ENCODE measurements at regions not wholly inside any gene's neighbourhood (a gene's known extent, or its start where the extent isn't known, plus 50 kb on each side); places are given as distances from the start of the nearest gene placed in this dataset.

DNA sequence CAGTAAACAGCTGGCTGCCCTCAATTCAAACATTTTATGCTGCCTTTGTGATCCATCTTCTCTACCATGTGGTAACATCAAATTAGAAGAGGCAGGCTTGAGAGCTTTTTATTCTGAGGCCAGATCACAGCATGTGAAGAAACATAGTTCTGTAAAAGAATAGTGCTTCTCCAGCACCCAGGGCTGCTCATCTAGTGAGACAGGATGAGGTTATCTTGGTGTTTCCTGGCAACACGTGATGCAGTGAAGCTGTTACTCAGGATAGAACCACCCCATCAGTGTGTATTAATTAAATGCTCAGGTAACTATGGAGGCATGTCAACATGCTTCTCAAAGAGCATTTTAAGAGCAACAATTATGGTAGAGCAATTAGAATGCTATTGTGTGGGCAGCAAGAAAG lies 400.5 kb upstream of the ACO1 start:
- H3K4me1 ChIP-seq (ENCODE audit: control insufficient read depth in 1 of 2, insufficient read depth in 2 of 2, low read length in 2 of 2), result no peaks in the 10 kb centered on the region
- H3K4ac ChIP-seq (ENCODE audit: low read depth, low read length), result no peak overlapping the region
- H3K79me2 ChIP-seq (ENCODE audit: control insufficient read depth, insufficient read depth, low read length, poor library complexity), result no peaks in the 10 kb centered on the region
- H3K23ac ChIP-seq (ENCODE audit: low read length), result no peak overlapping the region
- no peaks in the 10 kb centered on the region for H3K27me3 ChIP-seq (ENCODE audit: insufficient read depth, low read length)
- H3K79me1 ChIP-seq (ENCODE audit: low read length), result no peaks in the 10 kb centered on the region
- no peak overlapping the region for H3K9ac ChIP-seq (ENCODE audit: low read length)
- no peak overlapping the region for H2BK120ac ChIP-seq (ENCODE audit: insufficient read depth, low read length, poor library complexity)
- no peak overlapping the region for H3K18ac ChIP-seq (ENCODE audit: low read length)
- H2AK5ac ChIP-seq (ENCODE audit: low read length), result no peak overlapping the region
- WGBS (ENCODE audit: extremely low coverage, insufficient coverage, insufficient read length), result no CpG with 5 or more reads among the region's 1 CpG
- DNase-seq, result no peak
- H3K14ac ChIP-seq (ENCODE audit: low read length), result no peak overlapping the region
- no peak overlapping the region for H3K4me2 ChIP-seq (ENCODE audit: low read length)
- H4K8ac ChIP-seq (ENCODE audit: low read depth, low read length), result no peak overlapping the region
- no peaks in the 10 kb centered on the region for H3K36me3 ChIP-seq (ENCODE audit: control insufficient read depth in 1 of 2, insufficient read depth in 2 of 2, low read length in 2 of 2)
- H4K91ac ChIP-seq (ENCODE audit: low read depth, low read length), result no peak overlapping the region
- no peak overlapping the region for H2BK5ac ChIP-seq (ENCODE audit: low read depth, low read length, poor library complexity)
- peaks cover 5% of the 10 kb centered on the region for H3K9me3 ChIP-seq (ENCODE audit: insufficient read depth, low read depth, low read length)
- no peak overlapping the region for H3K27ac ChIP-seq (ENCODE audit: low read depth, low read length)
- no peak overlapping the region for H3K4me3 ChIP-seq (ENCODE audit: low read depth, low read length)
- H4K12ac ChIP-seq (ENCODE audit: low read depth, low read length), result no peak overlapping the region
- H2BK12ac ChIP-seq (ENCODE audit: low read length), result no peak overlapping the region
- no peak overlapping the region for H2AFZ ChIP-seq (ENCODE audit: insufficient read depth, low read length, poor library complexity)

DNA sequence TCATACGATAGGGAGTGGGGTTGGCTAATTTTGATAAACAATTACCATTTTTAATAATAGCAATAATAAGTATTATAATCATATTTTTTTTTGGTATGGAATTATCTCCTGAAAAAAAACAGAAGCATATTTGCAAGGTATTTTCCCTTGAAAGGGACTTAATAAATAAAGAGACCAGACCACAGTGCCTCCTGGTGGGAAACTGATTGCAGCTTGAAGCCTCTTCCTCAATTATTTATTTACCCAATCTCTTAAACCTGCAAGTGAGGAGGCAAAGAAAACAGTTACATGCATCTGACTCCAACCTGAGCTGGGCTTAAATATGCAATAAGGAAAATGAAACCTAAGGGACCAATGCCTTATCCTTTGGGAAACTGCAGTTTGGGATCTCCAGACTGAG lies 388.1 kb upstream of the ACO1 start:
- H3K9me3 ChIP-seq (ENCODE audit: insufficient read depth, low read depth, low read length), result no peaks in the 10 kb centered on the region
- no peak overlapping the region for H3K4me3 ChIP-seq (ENCODE audit: low read depth, low read length)
- H4K12ac ChIP-seq (ENCODE audit: low read depth, low read length), result no peak overlapping the region
- no peak overlapping the region for H2AK5ac ChIP-seq (ENCODE audit: low read length)
- no peak overlapping the region for H3K27ac ChIP-seq (ENCODE audit: low read depth, low read length)
- no peaks in the 10 kb centered on the region for H3K27me3 ChIP-seq (ENCODE audit: insufficient read depth, low read length)
- WGBS (ENCODE audit: extremely low coverage, insufficient coverage, insufficient read length), result no CpG with 5 or more reads among the region's 1 CpG
- no peaks in the 10 kb centered on the region for H3K36me3 ChIP-seq (ENCODE audit: control insufficient read depth in 1 of 2, insufficient read depth in 2 of 2, low read length in 2 of 2)
- no peaks in the 10 kb centered on the region for H3K4me1 ChIP-seq (ENCODE audit: control insufficient read depth in 1 of 2, insufficient read depth in 2 of 2, low read length in 2 of 2)
- H4K91ac ChIP-seq (ENCODE audit: low read depth, low read length), result no peak overlapping the region
- H2AFZ ChIP-seq (ENCODE audit: insufficient read depth, low read length, poor library complexity), result no peak overlapping the region
- H3K9ac ChIP-seq (ENCODE audit: low read length), result no peak overlapping the region
- H2BK5ac ChIP-seq (ENCODE audit: low read depth, low read length, poor library complexity), result no peak overlapping the region
- H4K8ac ChIP-seq (ENCODE audit: low read depth, low read length), result no peak overlapping the region
- no peak overlapping the region for H2BK120ac ChIP-seq (ENCODE audit: insufficient read depth, low read length, poor library complexity)
- no peak for DNase-seq
- no peak overlapping the region for H3K18ac ChIP-seq (ENCODE audit: low read length)
- no peak overlapping the region for H3K23ac ChIP-seq (ENCODE audit: low read length)
- H3K79me1 ChIP-seq (ENCODE audit: low read length), result no peaks in the 10 kb centered on the region
- no peak overlapping the region for H3K4me2 ChIP-seq (ENCODE audit: low read length)
- H3K4ac ChIP-seq (ENCODE audit: low read depth, low read length), result no peak overlapping the region
- no peaks in the 10 kb centered on the region for H3K79me2 ChIP-seq (ENCODE audit: control insufficient read depth, insufficient read depth, low read length, poor library complexity)
- no peak overlapping the region for H2BK12ac ChIP-seq (ENCODE audit: low read length)
- no peak overlapping the region for H3K14ac ChIP-seq (ENCODE audit: low read length)

DNA sequence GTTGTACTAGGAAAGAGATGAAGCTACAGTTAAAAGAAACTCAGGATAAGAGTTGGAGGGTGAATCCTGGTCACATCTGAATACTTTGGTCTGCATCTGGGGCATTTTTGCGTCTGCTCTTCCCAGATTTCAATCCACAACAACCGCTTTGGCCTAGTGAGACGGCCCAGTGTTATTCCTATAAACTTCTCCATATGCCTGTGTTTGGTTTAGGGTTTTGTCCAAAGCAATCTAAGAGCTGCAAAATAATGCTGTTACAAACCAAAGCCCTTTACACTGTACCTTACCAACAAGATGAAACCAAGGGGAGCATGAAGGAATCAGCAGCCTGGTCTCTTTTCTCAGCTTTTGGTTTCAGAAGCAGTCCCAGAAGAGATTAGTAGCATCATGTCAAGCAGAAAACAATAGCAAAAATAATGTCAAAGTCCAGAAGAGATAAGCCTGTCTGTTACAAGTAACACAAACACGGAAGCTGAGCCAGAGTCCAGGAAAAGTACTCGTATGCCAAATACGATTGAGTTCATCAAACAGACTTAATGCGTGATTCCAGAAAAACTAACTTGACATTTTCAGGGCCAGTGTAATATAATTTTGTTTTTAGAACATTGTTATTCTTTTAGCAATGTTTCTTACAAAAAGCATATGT lies 379.9 kb upstream of the ACO1 start:
- no CpG with 5 or more reads among the region's 7 CpGs for WGBS (ENCODE audit: extremely low coverage, insufficient coverage, insufficient read length)
- Histone ChIP-seq H2AK5ac (ENCODE audit: low read length) (no peak overlapping the region), H3K4me1 (ENCODE audit: control insufficient read depth in 1 of 2, insufficient read depth in 2 of 2, low read length in 2 of 2) (no peaks in the 10 kb centered on the region), H3K14ac (ENCODE audit: low read length) (no peak overlapping the region), H3K36me3 (ENCODE audit: control insufficient read depth in 1 of 2, insufficient read depth in 2 of 2, low read length in 2 of 2) (no peaks in the 10 kb centered on the region), H4K12ac (ENCODE audit: low read depth, low read length) (no peak overlapping the region), H3K79me2 (ENCODE audit: control insufficient read depth, insufficient read depth, low read length, poor library complexity) (no peaks in the 10 kb centered on the region), H3K9ac (ENCODE audit: low read length) (no peak overlapping the region), H2BK12ac (ENCODE audit: low read length) (no peak overlapping the region), H3K4me3 (ENCODE audit: low read depth, low read length) (no peak overlapping the region), H3K23ac (ENCODE audit: low read length) (no peak overlapping the region), H3K27ac (ENCODE audit: low read depth, low read length) (no peak overlapping the region), H2BK120ac (ENCODE audit: insufficient read depth, low read length, poor library complexity) (no peak overlapping the region), H4K91ac (ENCODE audit: low read depth, low read length) (no peak overlapping the region), H3K4me2 (ENCODE audit: low read length) (no peak overlapping the region), H4K8ac (ENCODE audit: low read depth, low read length) (no peak overlapping the region), H3K18ac (ENCODE audit: low read length) (no peak overlapping the region), H3K79me1 (ENCODE audit: low read length) (no peaks in the 10 kb centered on the region), H3K27me3 (ENCODE audit: insufficient read depth, low read length) (no peaks in the 10 kb centered on the region), H2BK5ac (ENCODE audit: low read depth, low read length, poor library complexity) (no peak overlapping the region), H3K9me3 (ENCODE audit: insufficient read depth, low read depth, low read length) (no peaks in the 10 kb centered on the region), H2AFZ (ENCODE audit: insufficient read depth, low read length, poor library complexity) (no peak overlapping the region), H3K4ac (ENCODE audit: low read depth, low read length) (no peak overlapping the region)
- no peak for DNase-seq

DNA sequence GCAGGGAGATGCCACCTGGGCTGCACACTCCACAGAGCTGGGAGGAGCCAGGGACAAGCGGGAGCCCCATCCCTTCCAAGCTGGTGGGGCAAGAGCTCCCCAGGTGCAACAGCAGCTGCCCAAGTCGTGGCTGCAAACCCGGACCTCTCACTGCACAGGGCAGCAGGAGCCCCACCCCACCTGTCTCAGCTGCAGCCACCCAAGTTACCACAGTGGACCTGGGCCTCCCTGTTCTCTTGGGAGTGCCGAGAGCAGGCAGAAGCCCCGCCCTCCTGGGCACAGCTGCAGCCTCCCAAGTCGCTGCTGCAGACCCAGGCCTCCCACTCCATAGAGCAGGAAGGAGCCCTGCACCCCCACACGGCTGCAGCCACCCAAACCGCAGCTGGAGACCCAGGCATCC lies 374.1 kb upstream of the ACO1 start:
- WGBS (ENCODE audit: extremely low coverage, insufficient coverage, insufficient read length), result no CpG with 5 or more reads among the region's 8 CpGs
- no peaks in the 10 kb centered on the region for H3K36me3 ChIP-seq (ENCODE audit: control insufficient read depth in 1 of 2, insufficient read depth in 2 of 2, low read length in 2 of 2)

More for the DNA sequence above, 374.1 kb upstream of the ACO1 start:
- Histone ChIP-seq H2BK120ac (ENCODE audit: insufficient read depth, low read length, poor library complexity) (no peak overlapping the region), H3K18ac (ENCODE audit: low read length) (no peak overlapping the region), H3K79me1 (ENCODE audit: low read length) (no peaks in the 10 kb centered on the region), H3K79me2 (ENCODE audit: control insufficient read depth, insufficient read depth, low read length, poor library complexity) (no peaks in the 10 kb centered on the region), H2AFZ (ENCODE audit: insufficient read depth, low read length, poor library complexity) (no peak overlapping the region), H2AK5ac (ENCODE audit: low read length) (no peak overlapping the region), H4K8ac (ENCODE audit: low read depth, low read length) (no peak overlapping the region), H2BK12ac (ENCODE audit: low read length) (no peak overlapping the region), H3K27ac (ENCODE audit: low read depth, low read length) (no peak overlapping the region), H3K27me3 (ENCODE audit: insufficient read depth, low read length) (no peaks in the 10 kb centered on the region), H3K23ac (ENCODE audit: low read length) (no peak overlapping the region), H2BK5ac (ENCODE audit: low read depth, low read length, poor library complexity) (no peak overlapping the region), H3K4me2 (ENCODE audit: low read length) (no peak overlapping the region), H3K4me1 (ENCODE audit: control insufficient read depth in 1 of 2, insufficient read depth in 2 of 2, low read length in 2 of 2) (no peaks in the 10 kb centered on the region), H3K4ac (ENCODE audit: low read depth, low read length) (no peak overlapping the region), H4K12ac (ENCODE audit: low read depth, low read length) (no peak overlapping the region), H3K9ac (ENCODE audit: low read length) (no peak overlapping the region), H3K9me3 (ENCODE audit: insufficient read depth, low read depth, low read length) (peaks cover 9% of the 10 kb centered on the region), H3K4me3 (ENCODE audit: low read depth, low read length) (no peak overlapping the region), H4K91ac (ENCODE audit: low read depth, low read length) (no peak overlapping the region), H3K14ac (ENCODE audit: low read length) (no peak overlapping the region)
- no peak for DNase-seq
